Stimulated activated effector memory CD8-positive, alpha-beta T cell treated with anti-CD3 and anti-CD28 coated beads, Interleukin-12 subunit alpha, Interleukin-12 subunit beta, amount 100 ng/mL, for 72 hours (primary cell): ENCODE measurements at regions not wholly inside any gene's neighbourhood (a gene's known extent, or its start where the extent isn't known, plus 50 kb on each side); places are given as distances from the start of the nearest gene placed in this dataset.
"Not testable (repeated sequence)": the region's sequence is repeated elsewhere in the genome, so short reads cannot be mapped to it uniquely, and the experiment has no call there.

Source experiments
- ATAC-seq: fragments of 150-1000 bp; cut with Tn5 transposase; 2 replicates; pipeline ENCODE4 v1.10.0; 2021
- DNase-seq, 2 donors: peaks; one replicate each; pipeline ENCODE4 v3.0.0; 2021 to 2022; ENCODE audit warnings: low spot score in 2 of 2
- H3K27ac Mint-ChIP-seq: one replicate; pipeline ENCODE4 v1.8.0; 2022; ENCODE audit warnings: mild to moderate bottlenecking, mixed read lengths
- H3K36me3 Mint-ChIP-seq: one replicate; pipeline ENCODE4 v1.8.0; 2022; ENCODE audit warnings: mild to moderate bottlenecking, mixed read lengths
- H3K4me1 Mint-ChIP-seq: one replicate; pipeline ENCODE4 v1.8.0; 2022; ENCODE audit warnings: mixed read lengths
- H3K4me3 Mint-ChIP-seq: one replicate; pipeline ENCODE4 v1.8.0; 2022; ENCODE audit warnings: mild to moderate bottlenecking, mixed read lengths
- H3K9me3 Mint-ChIP-seq: one replicate; pipeline ENCODE4 v1.8.0; 2022; ENCODE audit warnings: mixed read lengths

- Mint-ChIP-seq H3K4me1 (no peaks in the 10 kb centered on the region), H3K36me3 (no peaks in the 10 kb centered on the region), H3K9me3 (peaks cover 14% of the 10 kb centered on the region), H3K27ac (no peak overlapping the region), H3K4me3 (no peak overlapping the region)
- no peak for DNase-seq
- ATAC-seq, result no peak
Measured at GRCh38 chr5:92371171-92371888, 988.2 kb upstream of the ARRDC3 start.

GRCh38 chr5:92370032-92370431, 986.9 kb upstream of the ARRDC3 start:
- ATAC-seq (no peak), DNase-seq (no peak)
- Mint-ChIP-seq H3K27ac (no peak overlapping the region), H3K9me3 (peaks cover 18% of the 10 kb centered on the region), H3K36me3 (no peaks in the 10 kb centered on the region), H3K4me3 (no peak overlapping the region), H3K4me1 (no peaks in the 10 kb centered on the region)

- no peak overlapping the region for H3K27ac Mint-ChIP-seq
- no peak overlapping the region for H3K4me3 Mint-ChIP-seq
- H3K9me3 Mint-ChIP-seq, result peaks cover 18% of the 10 kb centered on the region
- ATAC-seq (no peak), DNase-seq (no peak)
- H3K36me3 Mint-ChIP-seq, result no peaks in the 10 kb centered on the region
- H3K4me1 Mint-ChIP-seq, result no peaks in the 10 kb centered on the region
Measured at GRCh38 chr5:92369587-92369986, 986.5 kb upstream of the ARRDC3 start.

GRCh38 chr5:92364986-92365550, 982.0 kb upstream of the ARRDC3 start:
- DNase-seq (no peak), ATAC-seq (no peak)
- H3K4me1 Mint-ChIP-seq, result no peaks in the 10 kb centered on the region
- peaks cover 13% of the 10 kb centered on the region for H3K9me3 Mint-ChIP-seq
- no peak overlapping the region for H3K4me3 Mint-ChIP-seq
- no peak overlapping the region for H3K27ac Mint-ChIP-seq
- H3K36me3 Mint-ChIP-seq, result no peaks in the 10 kb centered on the region

- Mint-ChIP-seq H3K36me3 (no peaks in the 10 kb centered on the region), H3K27ac (no peak overlapping the region), H3K4me1 (no peaks in the 10 kb centered on the region), H3K4me3 (no peak overlapping the region), H3K9me3 (peaks cover 24% of the 10 kb centered on the region)
- DNase-seq, result no peak
- ATAC-seq, result no peak
Measured at GRCh38 chr5:92353107-92354030, 970.3 kb upstream of the ARRDC3 start.

GRCh38 chr5:92337772-92338234, 954.7 kb upstream of the ARRDC3 start:
- DNase-seq (no peak), ATAC-seq (no peak)
- no peak overlapping the region for H3K4me3 Mint-ChIP-seq
- no peaks in the 10 kb centered on the region for H3K36me3 Mint-ChIP-seq
- H3K9me3 Mint-ChIP-seq, result peaks cover 6% of the 10 kb centered on the region
- H3K27ac Mint-ChIP-seq, result no peak overlapping the region
- no peaks in the 10 kb centered on the region for H3K4me1 Mint-ChIP-seq

GRCh38 chr5:92332039-92332438, 948.9 kb upstream of the ARRDC3 start:
- no peak overlapping the region for H3K4me3 Mint-ChIP-seq
- H3K9me3 Mint-ChIP-seq, result peaks cover 10% of the 10 kb centered on the region
- H3K36me3 Mint-ChIP-seq, result no peaks in the 10 kb centered on the region
- DNase-seq (no peak), ATAC-seq (no peak)
- no peaks in the 10 kb centered on the region for H3K4me1 Mint-ChIP-seq
- H3K27ac Mint-ChIP-seq, result no peak overlapping the region

- Mint-ChIP-seq H3K4me1 (no peaks in the 10 kb centered on the region), H3K9me3 (peaks cover 10% of the 10 kb centered on the region), H3K27ac (no peak overlapping the region), H3K4me3 (no peak overlapping the region), H3K36me3 (no peaks in the 10 kb centered on the region)
- DNase-seq (no peak), ATAC-seq (no peak)
Measured at GRCh38 chr5:92330365-92330764, 947.2 kb upstream of the ARRDC3 start.

GRCh38 chr5:92329759-92330158, 946.6 kb upstream of the ARRDC3 start:
- no peak overlapping the region for H3K4me3 Mint-ChIP-seq
- H3K27ac Mint-ChIP-seq, result no peak overlapping the region
- H3K9me3 Mint-ChIP-seq, result peaks cover 10% of the 10 kb centered on the region
- H3K36me3 Mint-ChIP-seq, result no peaks in the 10 kb centered on the region
- DNase-seq (no peak), ATAC-seq (no peak)
- H3K4me1 Mint-ChIP-seq, result no peaks in the 10 kb centered on the region

GRCh38 chr5:92328584-92329259, 945.6 kb upstream of the ARRDC3 start:
- H3K27ac Mint-ChIP-seq, result no peak overlapping the region
- H3K36me3 Mint-ChIP-seq, result no peaks in the 10 kb centered on the region
- H3K4me1 Mint-ChIP-seq, result no peaks in the 10 kb centered on the region
- DNase-seq (no peak), ATAC-seq (no peak)
- H3K9me3 Mint-ChIP-seq, result peaks cover 10% of the 10 kb centered on the region
- no peak overlapping the region for H3K4me3 Mint-ChIP-seq

GRCh38 chr5:92320446-92320845, 937.3 kb upstream of the ARRDC3 start:
- Mint-ChIP-seq H3K4me1 (no peaks in the 10 kb centered on the region), H3K27ac (no peak overlapping the region), H3K36me3 (no peaks in the 10 kb centered on the region), H3K4me3 (no peak overlapping the region), H3K9me3 (no peaks in the 10 kb centered on the region)
- DNase-seq, result no peak
- no peak for ATAC-seq

GRCh38 chr5:92313385-92313784, 930.3 kb upstream of the ARRDC3 start:
- no peak for ATAC-seq
- Mint-ChIP-seq H3K9me3 (peaks cover 3% of the 10 kb centered on the region), H3K4me3 (no peak overlapping the region), H3K4me1 (no peaks in the 10 kb centered on the region), H3K27ac (no peak overlapping the region), H3K36me3 (no peaks in the 10 kb centered on the region)
- no peak for DNase-seq

GRCh38 chr5:92309336-92309991, 926.3 kb upstream of the ARRDC3 start:
- no peak for DNase-seq
- Mint-ChIP-seq H3K4me3 (no peak overlapping the region), H3K9me3 (peaks cover 6% of the 10 kb centered on the region), H3K4me1 (no peaks in the 10 kb centered on the region), H3K27ac (no peak overlapping the region), H3K36me3 (no peaks in the 10 kb centered on the region)
- no peak for ATAC-seq

- Mint-ChIP-seq H3K9me3 (peaks cover 7% of the 10 kb centered on the region), H3K27ac (no peak overlapping the region), H3K36me3 (no peaks in the 10 kb centered on the region), H3K4me3 (no peak overlapping the region), H3K4me1 (no peaks in the 10 kb centered on the region)
- ATAC-seq (no peak), DNase-seq (no peak)
Measured at GRCh38 chr5:92308679-92309078, 925.6 kb upstream of the ARRDC3 start.

- H3K4me1 Mint-ChIP-seq, H3K9me3 Mint-ChIP-seq, H3K36me3 Mint-ChIP-seq, H3K4me3 Mint-ChIP-seq, DNase-seq, H3K27ac Mint-ChIP-seq, ATAC-seq: not testable (repeated sequence)
Measured at GRCh38 chr5:92302356-92302755, 919.2 kb upstream of the ARRDC3 start.
